ENCODE measurements at regions not wholly inside any gene's neighbourhood (a gene's known extent, or its start where the extent isn't known, plus 50 kb on each side); places are given as distances from the start of the nearest gene placed in this dataset.

DNA sequence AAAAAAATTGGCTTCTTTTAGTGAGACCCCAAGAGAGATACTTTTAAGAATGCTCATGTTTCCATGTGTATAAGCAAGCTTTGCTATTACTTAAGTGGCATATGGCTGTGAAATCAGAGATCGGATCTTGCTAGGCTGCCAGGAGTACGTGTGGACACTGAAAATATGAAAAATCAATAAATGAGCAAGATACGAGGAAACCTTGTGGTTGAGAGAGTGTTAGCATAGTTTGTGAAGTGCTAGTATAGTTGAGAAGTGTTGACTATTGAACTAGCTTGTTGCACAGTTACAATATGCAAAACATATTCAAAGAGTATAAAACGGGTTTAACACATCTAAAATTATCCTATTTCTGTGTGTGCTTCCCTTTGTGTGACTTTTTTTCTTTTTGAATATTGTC lies 230.9 kb upstream of the NOVA1 start:
- TF ChIP-seq, protein P1, sequence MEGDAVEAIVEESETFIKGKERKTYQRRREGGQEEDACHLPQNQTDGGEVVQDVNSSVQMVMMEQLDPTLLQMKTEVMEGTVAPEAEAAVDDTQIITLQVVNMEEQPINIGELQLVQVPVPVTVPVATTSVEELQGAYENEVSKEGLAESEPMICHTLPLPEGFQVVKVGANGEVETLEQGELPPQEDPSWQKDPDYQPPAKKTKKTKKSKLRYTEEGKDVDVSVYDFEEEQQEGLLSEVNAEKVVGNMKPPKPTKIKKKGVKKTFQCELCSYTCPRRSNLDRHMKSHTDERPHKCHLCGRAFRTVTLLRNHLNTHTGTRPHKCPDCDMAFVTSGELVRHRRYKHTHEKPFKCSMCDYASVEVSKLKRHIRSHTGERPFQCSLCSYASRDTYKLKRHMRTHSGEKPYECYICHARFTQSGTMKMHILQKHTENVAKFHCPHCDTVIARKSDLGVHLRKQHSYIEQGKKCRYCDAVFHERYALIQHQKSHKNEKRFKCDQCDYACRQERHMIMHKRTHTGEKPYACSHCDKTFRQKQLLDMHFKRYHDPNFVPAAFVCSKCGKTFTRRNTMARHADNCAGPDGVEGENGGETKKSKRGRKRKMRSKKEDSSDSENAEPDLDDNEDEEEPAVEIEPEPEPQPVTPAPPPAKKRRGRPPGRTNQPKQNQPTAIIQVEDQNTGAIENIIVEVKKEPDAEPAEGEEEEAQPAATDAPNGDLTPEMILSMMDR (IDR thresholded peaks at IDR 0.05) = no peak
- TF ChIP-seq POLR2AphosphoS5 (IDR thresholded peaks at IDR 0.05) = no peak
